ENCODE measurements at regions not wholly inside any gene's neighbourhood (a gene's known extent, or its start where the extent isn't known, plus 50 kb on each side); places are given as distances from the start of the nearest gene placed in this dataset.

DNA sequence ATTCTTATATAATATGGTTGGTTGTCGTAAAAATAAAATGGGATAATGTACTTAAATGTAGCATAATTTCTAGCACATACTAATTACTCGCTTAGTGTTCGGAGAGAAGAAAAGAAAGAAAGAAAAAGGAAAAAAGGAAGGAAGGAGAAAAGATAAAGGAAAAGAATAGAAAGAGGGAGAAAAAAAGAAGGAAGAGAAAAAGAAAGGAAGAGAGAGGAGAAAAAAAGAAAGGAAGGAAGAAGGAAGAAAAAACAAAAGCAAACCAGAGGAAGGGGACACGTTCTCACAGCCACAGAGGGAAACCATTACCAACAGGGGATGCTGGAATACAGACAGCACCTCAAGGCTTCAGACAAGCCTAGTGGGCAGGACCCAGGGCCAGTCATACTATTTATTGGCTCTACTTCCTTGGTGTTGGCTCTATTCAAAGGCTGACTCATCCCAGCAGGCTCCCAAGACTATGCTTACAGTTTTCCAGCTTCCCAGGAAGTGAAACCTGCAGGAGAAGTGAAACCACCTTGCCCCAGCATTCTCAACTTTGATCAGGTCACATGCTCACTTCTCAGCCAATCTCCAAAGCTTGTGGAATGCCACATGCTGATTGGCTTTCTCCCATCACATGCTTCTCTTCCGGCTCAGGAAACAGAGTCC lies 273.5 kb upstream of the IRX5 start:
- no peak overlapping the region for H3K4me3 ChIP-seq (ENCODE audit: low read depth in 2 of 2, low read length in 2 of 2)
- in situ Hi-C loops (cut with HindIII; ENCODE audit: low pct_unique_long_range_greater_than_20kb, low sequenced_read_pairs) (no loop called here), intact Hi-C loops (cut with micrococcal nuclease; ENCODE audit: unreplicated experiment) (no loop called here)
- no peak overlapping the region for H3K27ac ChIP-seq (ENCODE audit: low read length)
- H3K27me3 ChIP-seq (ENCODE audit: control insufficient read depth, insufficient read depth, low read length): 0 out of 2 replicates have a peak, but pooled peaks cover 2% of the 10 kb centered on the region
- BruUV-seq (replicated peaks): no TSS peak
- no peaks in the 10 kb centered on the region for H3K9me3 ChIP-seq (ENCODE audit: control insufficient read depth, insufficient read depth, low read depth, low read length)
- ATAC-seq: no peak
- H3K36me3 ChIP-seq (ENCODE audit: control insufficient read depth, insufficient read depth, low read length): no peaks in the 10 kb centered on the region
- TF ChIP-seq SIN3A (IDR thresholded peaks at IDR 0.05; ENCODE audit: borderline replicate concordance, insufficient read depth, low read depth, low read length) (no peak), POLR2AphosphoS5 (IDR thresholded peaks at IDR 0.05; ENCODE audit: low read depth, low read length) (no peak), TCF7L2 (IDR thresholded peaks at IDR 0.05; ENCODE audit: low read depth, low read length) (no peak), CTCF (IDR thresholded peaks at IDR 0.05) (no peak)
- TF ChIP-seq, protein P1, sequence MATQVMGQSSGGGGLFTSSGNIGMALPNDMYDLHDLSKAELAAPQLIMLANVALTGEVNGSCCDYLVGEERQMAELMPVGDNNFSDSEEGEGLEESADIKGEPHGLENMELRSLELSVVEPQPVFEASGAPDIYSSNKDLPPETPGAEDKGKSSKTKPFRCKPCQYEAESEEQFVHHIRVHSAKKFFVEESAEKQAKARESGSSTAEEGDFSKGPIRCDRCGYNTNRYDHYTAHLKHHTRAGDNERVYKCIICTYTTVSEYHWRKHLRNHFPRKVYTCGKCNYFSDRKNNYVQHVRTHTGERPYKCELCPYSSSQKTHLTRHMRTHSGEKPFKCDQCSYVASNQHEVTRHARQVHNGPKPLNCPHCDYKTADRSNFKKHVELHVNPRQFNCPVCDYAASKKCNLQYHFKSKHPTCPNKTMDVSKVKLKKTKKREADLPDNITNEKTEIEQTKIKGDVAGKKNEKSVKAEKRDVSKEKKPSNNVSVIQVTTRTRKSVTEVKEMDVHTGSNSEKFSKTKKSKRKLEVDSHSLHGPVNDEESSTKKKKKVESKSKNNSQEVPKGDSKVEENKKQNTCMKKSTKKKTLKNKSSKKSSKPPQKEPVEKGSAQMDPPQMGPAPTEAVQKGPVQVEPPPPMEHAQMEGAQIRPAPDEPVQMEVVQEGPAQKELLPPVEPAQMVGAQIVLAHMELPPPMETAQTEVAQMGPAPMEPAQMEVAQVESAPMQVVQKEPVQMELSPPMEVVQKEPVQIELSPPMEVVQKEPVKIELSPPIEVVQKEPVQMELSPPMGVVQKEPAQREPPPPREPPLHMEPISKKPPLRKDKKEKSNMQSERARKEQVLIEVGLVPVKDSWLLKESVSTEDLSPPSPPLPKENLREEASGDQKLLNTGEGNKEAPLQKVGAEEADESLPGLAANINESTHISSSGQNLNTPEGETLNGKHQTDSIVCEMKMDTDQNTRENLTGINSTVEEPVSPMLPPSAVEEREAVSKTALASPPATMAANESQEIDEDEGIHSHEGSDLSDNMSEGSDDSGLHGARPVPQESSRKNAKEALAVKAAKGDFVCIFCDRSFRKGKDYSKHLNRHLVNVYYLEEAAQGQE (IDR thresholded peaks at IDR 0.05; ENCODE audit: insufficient read depth in 1 of 2, low read depth in 2 of 2, low read length in 1 of 2): no peak
- DNase-seq (ENCODE audit: low read depth, low spot score): peak; percentile 13
- POLR2A ChIA-PET: no interaction called here
- CTCF ChIA-PET: no interaction called here
- no peaks in the 10 kb centered on the region for H3K4me1 ChIP-seq (ENCODE audit: control insufficient read depth, insufficient read depth, low read length)

GRCh38 chr16:54655121-54655590 lies 275.5 kb upstream of the IRX5 start:
- Histone ChIP-seq H3K4me1 (ENCODE audit: control insufficient read depth, insufficient read depth, low read length) (no peaks in the 10 kb centered on the region), H3K36me3 (ENCODE audit: control insufficient read depth, insufficient read depth, low read length) (no peaks in the 10 kb centered on the region), H3K4me3 (ENCODE audit: low read depth in 2 of 2, low read length in 2 of 2) (no peak overlapping the region), H3K27ac (ENCODE audit: low read length) (no peak overlapping the region), H3K9me3 (ENCODE audit: control insufficient read depth, insufficient read depth, low read depth, low read length) (no peaks in the 10 kb centered on the region), H3K27me3 (ENCODE audit: control insufficient read depth, insufficient read depth, low read length) (0 out of 2 replicates have a peak, but pooled peaks cover 2% of the 10 kb centered on the region)
- ATAC-seq: no peak
- ChIA-PET POLR2A (no interaction called here), CTCF (no interaction called here)
- TF ChIP-seq CTCF (IDR thresholded peaks at IDR 0.05): no peak
- TF ChIP-seq POLR2AphosphoS5 (IDR thresholded peaks at IDR 0.05; ENCODE audit: low read depth, low read length): no peak
- no peak for TF ChIP-seq TCF7L2 (IDR thresholded peaks at IDR 0.05; ENCODE audit: low read depth, low read length)
- TF ChIP-seq, protein P1 (IDR thresholded peaks at IDR 0.05; ENCODE audit: insufficient read depth in 1 of 2, low read depth in 2 of 2, low read length in 1 of 2): no peak
- TF ChIP-seq SIN3A (IDR thresholded peaks at IDR 0.05; ENCODE audit: borderline replicate concordance, insufficient read depth, low read depth, low read length): no peak
- intact Hi-C loops (cut with micrococcal nuclease; ENCODE audit: unreplicated experiment): no loop called here
- no TSS peak for BruUV-seq (replicated peaks)
- in situ Hi-C loops (cut with HindIII; ENCODE audit: low pct_unique_long_range_greater_than_20kb, low sequenced_read_pairs): no loop called here
- DNase-seq (ENCODE audit: low read depth, low spot score): no peak
